Left kidney (tissue), 1 donor: ENCODE measurements at regions not wholly inside any gene's neighbourhood (a gene's known extent, or its start where the extent isn't known, plus 50 kb on each side); places are given as distances from the start of the nearest gene placed in this dataset.
A peak's percentile ranks its signal among the peaks of the same experiment; 100 is the strongest.
"Not testable (repeated sequence)": the region's sequence is repeated elsewhere in the genome, so short reads cannot be mapped to it uniquely, and the experiment has no call there.

Source experiments
- DNase-seq: peaks from one replicate; pipeline ENCODE4 v3.0.0-alpha.2; 2013

DNA sequence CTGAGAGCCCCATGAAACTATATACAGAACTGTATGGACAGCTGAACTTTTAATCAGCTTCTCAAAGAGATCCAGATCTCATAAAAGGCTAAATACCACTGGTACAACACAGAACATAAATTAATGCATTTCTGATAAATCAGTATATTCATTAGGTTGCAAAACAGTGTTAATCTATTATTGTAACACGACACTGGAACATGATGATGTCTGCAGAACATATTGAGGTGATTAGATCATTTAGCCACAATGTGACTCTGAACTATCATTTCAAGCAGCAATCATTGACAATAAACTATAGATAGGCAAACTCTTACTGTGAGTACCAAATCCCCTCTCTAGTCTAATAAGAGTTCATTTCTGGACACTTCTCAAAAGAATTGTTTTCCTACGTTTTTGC, 50.3 kb downstream of the GASK1B start:
- DNase-seq, result no peak

DNA sequence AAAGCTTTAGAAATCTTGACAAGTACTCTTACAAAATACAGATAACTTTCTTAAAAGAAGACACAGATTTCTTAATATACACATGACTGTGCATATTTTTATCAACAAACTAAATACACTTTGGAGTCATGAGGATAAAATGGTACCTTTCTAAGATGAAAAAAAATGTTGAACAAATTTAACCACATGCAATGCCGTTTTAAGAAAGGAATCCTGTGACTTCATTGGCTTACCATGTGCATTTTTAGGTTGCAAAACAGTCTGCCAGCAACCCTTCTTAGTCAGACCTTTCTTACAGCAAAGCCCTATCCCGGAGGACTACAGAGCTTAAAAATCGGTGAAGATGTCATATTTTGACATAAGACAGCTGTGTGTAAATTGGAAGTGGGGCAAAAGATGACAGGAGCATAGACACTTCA, 51.7 kb downstream of the GASK1B start:
- DNase-seq, result peak; percentile 19

GRCh38 chr4:158120645-158121151, 52.1 kb downstream of the GASK1B start:
- peak; percentile 61 for DNase-seq

DNA sequence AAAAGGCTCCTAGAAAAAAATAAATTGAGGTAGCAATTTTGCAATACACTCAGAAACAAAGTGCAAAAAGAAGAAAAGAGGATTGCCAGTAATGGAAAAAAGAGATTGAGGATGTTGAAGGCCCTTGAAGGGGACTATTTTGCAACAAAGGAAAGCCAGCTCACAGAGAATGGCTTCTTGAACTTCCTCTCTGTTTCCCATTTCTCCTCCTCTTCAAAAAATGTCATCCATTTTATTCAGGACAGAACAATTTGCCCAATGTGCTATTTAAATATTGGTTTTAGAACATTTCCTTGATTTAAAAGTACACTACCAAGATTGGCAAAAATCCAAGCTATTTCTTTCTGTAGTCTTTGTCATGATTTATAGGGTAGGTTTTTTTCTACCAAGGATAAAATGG, 60.2 kb downstream of the GASK1B start:
- no peak for DNase-seq

- DNase-seq, result no peak
These were observed 61.6 kb downstream of the GASK1B start for GRCh38 chr4:158111241-158111640.

DNA sequence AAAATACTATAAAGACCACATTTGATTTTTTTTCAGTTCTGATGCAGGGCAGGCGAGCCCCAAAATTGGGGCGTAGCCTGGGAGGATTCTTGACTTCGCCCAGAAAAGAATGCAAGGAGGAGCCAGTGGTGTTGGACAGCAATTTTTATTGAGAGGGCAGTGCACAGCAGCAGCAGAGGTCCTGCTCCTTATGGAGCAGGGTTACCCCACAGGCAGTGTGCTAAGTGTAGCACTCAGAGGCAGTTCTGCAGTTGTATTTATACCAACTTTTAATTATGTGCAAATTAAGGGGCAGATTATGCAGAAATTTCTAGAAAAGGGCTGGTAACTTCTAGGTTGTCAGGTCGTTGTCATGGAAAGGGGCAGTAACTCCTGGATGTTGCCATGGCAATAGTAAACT, 69.9 kb downstream of the GASK1B start:
- DNase-seq, result no peak

GRCh38 chr4:158099686-158100085, 73.1 kb downstream of the GASK1B start:
- DNase-seq, result no peak

- no peak for DNase-seq
These were observed 74.0 kb downstream of the GASK1B start for GRCh38 chr4:158098802-158099201.

DNA sequence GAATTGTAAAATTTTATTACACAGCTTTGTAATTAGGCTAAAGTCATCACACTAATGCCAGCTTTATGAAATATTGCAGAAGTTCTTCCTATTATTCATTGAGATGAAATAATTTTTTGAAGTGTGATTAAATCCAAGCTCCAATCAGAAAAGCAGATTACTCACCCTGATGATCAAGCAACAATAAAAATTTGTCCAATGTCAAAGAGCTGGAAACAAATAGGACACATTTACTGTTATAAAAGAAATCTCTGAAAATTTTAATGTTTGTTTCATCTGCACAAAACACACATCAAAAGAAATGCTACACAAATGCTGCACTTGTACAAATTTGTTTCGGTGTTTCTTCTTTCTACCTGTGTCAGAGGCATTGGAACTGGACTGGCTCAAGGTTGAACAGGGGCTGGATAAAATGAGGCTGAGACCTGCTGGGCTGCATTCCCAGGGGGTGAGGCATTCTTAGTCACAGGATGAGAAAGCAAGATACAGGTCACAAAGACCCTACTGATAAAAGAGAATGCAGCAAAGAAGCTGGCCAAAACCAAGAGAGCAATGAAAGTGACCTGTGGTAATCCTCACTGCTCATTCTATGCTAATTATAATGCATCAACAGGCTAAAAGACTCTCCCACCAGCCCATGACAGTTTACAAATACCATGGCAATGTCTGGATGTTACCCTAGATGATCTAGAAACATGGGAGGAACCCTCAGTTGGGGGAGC, 78.3 kb downstream of the GASK1B start:
- DNase-seq, result no peak

- DNase-seq, result peak; percentile 40
These were observed 82.5 kb downstream of the GASK1B start for GRCh38 chr4:158090323-158090722.

- not testable (repeated sequence) for DNase-seq
These were observed 82.9 kb downstream of the GASK1B start for GRCh38 chr4:158089897-158090296.

DNA sequence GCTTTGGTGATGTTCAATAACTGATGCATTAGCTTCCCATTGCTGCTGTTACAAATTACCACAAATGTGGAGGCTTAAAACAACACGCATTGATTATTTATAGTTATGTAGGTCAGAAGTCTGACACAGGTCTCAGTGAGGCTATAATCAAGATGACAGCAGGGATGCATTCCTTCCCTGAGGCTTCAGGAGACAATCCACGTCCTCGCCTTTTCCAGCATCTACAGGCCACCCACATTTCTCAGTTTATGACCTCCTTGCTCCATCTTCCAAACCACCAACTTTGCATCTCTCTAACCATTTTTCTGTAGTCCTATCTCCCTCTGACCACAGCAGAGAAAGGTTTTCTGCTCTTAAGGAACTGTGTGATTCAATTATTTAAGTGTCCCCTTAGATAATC, 92.5 kb downstream of the GASK1B start:
- DNase-seq, result no peak

DNA sequence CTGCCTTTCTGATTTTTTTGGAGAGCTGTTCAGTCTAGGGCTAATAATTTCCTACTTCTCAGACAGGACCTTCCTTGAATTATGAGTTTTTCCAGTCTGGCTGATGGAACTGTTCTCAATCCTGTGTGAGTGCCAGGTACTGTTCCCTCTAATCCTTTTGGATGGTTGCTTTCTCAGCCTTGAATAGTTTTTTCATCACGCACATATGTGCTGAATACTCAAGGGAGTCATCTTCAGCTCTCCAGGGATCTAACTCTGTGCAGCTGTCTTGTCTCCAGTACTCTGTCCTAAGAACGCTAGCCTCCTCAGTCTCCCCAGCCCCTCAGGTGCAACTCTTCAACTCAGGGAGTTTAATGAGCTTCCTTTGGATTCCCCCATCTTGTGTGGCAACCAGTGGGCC, 93.2 kb downstream of the GASK1B start:
- DNase-seq, result no peak

- no peak for DNase-seq
These were observed 95.0 kb downstream of the GASK1B start for GRCh38 chr4:158077835-158078234.

GRCh38 chr4:158074851-158075250, 98.0 kb downstream of the GASK1B start:
- no peak for DNase-seq

- no peak for DNase-seq
These were observed 100.9 kb downstream of the GASK1B start for GRCh38 chr4:158071931-158072330.

- DNase-seq, result no peak
These were observed 104.8 kb downstream of the GASK1B start for GRCh38 chr4:158068068-158068467.

GRCh38 chr4:158067646-158068045, 105.2 kb downstream of the GASK1B start:
- no peak for DNase-seq

GRCh38 chr4:158065603-158066002, 107.2 kb downstream of the GASK1B start:
- DNase-seq, result no peak

GRCh38 chr4:158065176-158065575, 107.6 kb downstream of the GASK1B start:
- no peak for DNase-seq

DNA sequence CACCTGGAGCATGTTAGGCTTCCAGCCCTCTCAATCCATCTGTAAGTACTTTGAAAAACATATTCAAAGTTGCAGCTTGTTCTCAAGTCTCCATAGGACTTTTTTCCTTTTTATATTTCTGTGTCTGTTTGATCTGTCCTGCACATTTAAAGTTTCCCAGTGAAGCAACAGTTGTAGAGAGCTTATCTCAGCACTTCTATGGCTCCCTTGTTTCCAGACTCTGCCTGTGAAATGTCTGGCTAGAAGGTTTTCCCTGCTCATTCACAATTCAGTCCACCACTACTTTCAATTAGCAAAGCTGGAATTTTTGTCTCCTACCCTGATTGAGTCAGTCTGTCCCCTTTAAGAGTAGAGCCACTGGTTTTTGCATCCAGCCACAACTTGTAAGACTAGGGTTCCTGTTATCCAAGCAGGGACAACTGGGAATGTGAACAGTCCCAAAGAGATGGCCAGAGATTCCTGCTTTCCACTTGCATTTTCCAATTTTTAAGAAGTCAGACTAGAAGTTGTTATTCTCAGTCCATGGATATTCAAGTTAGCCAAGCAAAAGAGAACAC, 116.1 kb downstream of the GASK1B start:
- no peak for DNase-seq

GRCh38 chr4:158055668-158056067, 117.2 kb downstream of the GASK1B start:
- no peak for DNase-seq

DNA sequence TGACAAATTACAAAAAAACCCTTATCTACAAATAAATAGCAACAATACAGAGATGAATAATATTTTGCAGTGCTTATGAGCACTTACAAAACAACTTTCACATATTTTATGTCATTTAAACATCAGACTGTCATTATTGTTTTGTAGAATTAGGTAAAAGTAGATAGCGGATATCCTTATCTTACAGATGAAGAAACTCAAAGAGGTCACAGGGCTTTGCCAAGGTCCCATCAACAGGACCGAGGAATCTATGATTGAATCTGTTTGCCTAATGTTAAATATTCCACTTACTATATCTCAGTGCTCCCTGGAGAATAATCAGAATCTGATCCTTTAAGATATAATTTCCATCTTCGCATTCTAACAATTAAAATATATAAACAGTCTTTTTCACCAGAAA, 119.0 kb downstream of the GASK1B start:
- DNase-seq, result no peak

DNA sequence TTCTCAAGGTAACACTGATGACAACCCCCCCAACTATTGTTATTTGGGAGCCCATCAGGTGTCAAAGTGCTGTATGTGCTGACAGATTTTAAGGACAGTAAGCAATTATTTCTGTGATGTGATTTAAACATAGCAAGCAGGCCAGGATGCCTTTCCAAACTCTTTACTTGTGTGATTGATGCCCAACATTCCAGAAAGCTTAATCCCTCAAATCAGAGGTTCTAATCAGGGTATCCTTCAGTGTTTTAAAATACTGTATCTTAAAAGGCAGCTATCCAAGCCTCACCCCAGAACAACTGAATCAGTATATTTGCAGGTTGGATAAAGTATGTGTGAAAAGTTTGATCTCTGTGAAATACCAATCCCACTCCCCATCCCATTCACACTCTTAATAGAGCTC, 119.7 kb downstream of the GASK1B start:
- DNase-seq, result no peak
